ENCODE measurements at regions not wholly inside any gene's neighbourhood (a gene's known extent, or its start where the extent isn't known, plus 50 kb on each side); places are given as distances from the start of the nearest gene placed in this dataset.
"Not testable (repeated sequence)": the region's sequence is repeated elsewhere in the genome, so short reads cannot be mapped to it uniquely, and the experiment has no call there.

DNA sequence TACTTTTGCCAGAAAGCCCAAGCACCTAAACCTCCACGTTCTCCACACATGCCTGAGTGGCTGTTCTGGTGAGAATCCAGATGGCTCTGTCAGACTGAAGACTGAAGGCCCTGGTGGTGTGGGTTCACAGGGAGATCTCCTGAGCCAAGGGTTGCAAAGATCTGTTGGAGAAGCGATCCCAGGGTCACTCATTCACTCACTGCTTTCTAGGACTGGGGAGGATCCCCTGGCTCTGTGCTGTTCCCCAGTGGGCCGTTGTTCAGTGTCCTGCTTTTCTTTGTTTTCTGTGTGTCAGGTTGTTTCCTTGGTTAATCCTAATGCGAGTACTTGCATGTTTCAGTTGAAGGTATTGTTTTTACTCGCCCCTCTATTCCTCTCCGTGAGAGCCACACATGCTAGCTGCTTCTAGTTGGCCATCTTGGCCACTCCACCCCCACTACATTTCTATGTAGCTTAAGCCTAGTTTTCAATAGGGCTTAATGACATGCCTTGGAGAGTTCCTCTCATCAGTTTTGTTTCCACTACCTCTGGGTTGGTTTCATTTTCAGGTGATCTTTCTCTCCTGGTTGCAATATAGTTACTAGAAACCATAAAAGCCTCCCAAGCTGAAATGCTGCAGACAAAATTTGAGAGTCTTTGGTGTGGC is 144.5 kb upstream of the SLC38A2 start:
- no peak for DNase-seq

DNA sequence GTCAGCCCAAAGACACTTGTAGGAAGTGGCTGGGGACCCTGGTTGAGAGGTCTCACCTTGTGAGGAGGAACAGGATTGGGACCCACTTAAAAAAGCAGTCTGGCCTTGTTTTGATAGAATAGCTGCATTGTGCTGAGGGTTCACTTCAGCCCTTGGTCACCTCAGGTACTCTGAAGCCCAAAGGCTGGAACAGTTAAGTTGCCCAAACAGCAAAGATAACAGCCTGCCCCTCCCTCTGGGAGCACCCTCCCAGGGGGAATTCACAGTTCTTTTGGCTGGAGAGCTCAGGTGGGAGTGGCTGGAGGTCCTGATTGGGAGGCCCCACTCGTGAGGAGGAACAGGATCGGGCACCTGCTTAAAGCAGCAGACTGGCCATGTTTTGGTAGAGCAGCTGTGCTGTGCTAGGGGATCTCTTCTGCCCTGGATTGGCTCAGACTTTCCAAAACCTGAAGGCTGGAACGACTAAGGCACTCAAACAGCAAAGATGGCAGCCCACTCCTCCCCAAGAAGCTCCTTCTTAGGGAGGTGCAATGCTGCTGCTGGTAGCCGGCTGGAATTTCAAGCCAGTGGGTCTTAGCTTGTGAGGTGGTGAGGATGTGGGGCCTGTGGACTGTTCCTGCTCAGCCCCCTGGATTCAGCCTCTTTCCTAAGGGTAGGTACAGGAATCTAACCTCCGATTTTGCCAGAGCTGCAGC is 143.8 kb upstream of the SLC38A2 start:
- no peak for DNase-seq

DNA sequence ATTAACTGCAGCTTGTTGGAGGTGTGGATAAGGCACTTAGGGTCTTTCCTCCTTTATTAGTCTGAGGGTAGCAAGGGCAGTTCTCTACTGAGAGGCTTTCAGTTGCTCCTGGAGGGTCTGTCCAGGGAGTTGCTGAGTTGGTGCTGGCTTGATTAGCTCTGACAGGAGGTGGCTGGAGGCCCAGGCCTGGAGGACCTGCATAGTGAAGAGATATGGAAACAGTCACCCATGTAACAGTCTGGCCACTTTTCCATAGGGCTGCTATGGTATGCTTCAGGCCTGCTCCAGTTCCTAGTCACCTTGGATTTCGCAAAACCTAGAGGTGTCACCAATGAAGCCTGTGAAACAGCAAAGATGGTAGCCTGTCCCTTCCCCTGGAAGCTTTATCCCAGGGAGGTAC is 143.3 kb upstream of the SLC38A2 start:
- DNase-seq, result no peak

DNA sequence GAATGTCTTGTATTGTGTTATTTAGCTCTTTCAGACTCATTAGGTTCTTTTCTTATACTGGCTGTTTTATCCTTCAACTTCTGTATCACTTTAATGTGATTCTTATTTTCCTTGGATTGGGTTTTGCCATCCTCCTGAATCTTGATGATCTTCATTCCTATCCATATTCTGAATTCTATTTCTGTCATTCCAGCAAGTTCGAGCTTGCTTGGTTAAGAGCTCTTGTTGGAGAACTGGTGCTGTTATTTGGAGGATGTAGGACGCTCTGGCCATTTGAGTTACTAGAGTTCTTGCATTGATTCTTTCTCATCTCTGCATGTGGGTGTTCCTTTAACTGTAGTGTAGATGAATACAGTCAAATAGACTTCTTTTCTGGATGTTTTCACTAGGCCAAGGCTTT is 142.3 kb upstream of the SLC38A2 start:
- DNase-seq, result no peak

DNA sequence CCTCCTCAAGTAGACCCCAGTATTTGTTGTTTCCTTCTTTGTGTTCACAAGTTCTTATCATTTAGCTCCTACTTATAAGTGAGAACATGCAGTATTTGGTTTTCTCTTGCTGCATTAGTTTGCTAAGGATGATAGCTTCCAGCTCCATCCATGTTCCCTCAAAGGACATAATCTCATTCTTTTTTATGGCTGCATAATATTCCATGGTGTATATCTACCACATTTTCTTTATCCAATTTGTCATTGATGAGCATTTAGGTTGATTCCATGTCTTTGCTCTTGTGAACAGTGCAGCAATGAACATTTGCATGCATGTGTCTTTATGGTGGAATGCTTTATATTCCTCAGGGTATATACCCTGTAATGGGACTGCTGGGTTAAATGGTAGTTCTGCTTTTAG is 137.7 kb upstream of the SLC38A2 start:
- not testable (repeated sequence) for DNase-seq

DNA sequence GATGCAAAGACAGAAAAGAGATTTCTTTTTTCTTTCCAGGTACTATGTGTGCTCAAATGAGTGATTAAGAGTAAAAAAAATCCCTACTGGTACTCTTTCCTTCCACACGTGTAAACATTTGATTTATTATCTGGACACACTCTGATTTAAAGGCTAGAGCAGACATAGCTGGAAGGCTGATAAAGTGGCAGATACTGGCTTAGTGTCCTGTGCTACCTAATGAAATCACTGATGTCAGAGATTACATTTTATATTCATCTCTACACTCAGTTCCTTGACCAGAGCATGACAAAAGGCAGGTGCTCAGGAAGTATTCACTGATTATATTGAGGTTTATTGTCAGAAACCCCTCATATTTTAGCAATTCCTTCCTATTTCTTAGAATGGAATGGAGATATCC is 136.6 kb upstream of the SLC38A2 start:
- no peak for DNase-seq

DNA sequence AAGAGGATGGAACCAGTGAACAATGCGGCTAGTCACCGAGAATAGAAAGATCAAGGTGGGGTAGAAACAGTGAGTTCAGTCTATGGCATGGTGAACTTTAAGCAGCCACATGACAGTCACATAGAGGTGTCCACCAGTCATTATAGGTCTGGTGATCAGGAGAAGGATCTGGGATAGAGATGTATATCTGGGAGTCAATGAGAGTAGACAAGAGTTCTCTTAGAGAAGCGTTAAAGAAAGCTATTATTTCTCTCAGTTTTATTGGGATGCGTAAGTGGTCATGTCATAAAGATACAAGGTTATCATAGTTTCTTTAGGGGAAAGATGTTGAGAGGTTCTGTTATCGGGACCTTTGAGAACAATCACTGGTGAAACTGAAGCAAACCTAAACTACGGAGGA is 136.1 kb upstream of the SLC38A2 start:
- no peak for DNase-seq

DNA sequence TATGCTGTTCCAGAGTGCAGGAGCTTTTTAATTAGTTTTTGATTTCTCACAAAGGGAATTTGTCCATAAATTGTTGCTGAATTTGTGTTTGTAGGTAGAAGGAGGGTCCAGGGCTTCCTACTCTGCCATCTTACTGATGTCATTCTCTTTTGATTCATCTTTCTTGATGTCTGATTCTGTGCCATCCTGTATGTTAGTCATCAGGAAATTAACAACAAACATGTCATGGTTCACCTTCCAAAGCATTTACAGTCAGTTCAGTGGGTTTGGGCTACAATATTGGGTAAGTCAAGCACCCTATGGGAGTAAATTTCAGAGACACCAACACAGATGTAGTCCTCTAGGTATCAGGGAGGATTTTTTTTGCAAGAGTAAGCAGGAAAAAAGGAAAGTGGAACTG is 135.2 kb upstream of the SLC38A2 start:
- no peak for DNase-seq

DNA sequence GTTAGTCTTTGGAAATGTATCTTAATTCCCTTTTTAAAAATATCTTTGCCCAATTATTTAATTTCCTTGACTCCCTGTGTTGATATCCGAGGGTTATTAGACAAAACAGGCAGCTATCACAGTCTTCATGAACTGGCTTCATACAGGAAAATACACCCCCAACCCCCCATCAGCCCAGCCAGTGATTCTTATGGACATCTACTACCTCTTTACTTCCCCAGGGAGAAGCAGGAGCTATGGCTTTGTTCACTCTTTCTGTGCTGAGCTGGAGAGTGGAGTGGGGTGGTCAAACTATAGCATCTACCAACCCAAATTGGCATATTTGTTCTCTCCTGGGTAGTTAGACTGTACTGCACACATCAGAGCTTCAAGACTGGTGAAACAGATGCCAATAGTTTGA is 134.4 kb upstream of the SLC38A2 start:
- DNase-seq, result no peak

DNA sequence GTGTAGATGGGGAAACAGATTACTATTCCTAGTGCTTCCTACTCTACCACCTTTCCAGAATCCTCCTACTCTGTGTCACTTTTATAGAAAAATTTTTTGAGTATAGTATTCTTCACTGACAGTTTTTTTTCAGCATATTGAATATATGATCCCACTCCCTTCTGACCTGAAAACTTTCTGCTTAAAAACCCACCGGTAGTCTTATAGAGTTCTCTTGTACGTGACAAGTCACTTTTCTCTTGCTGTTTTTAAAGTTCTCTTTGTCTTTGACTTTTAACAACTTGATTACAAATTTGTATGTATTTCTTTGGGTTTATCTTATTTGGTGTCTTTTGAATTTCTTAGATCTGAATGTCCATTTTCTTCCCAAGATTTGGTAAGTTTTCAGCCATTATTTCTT is 133.6 kb upstream of the SLC38A2 start:
- DNase-seq, result no peak

DNA sequence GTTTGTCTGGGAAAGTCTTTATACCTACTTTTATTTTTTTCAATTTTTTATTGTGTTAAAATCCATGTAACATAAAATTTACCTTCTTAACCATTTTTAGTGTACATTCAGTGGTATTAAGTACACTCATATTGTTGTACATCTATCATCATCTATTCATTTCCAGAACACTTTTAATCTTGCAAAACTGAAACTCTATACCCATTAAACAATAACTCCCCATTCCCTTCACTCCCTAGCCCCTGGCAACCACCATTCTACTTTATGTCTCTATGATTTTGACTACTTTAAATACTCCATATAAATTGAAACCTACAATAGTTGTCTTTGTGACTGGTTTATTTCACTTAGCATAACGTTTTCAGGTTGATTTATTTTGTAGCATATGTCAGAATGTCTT is 131.9 kb upstream of the SLC38A2 start:
- no peak for DNase-seq

DNA sequence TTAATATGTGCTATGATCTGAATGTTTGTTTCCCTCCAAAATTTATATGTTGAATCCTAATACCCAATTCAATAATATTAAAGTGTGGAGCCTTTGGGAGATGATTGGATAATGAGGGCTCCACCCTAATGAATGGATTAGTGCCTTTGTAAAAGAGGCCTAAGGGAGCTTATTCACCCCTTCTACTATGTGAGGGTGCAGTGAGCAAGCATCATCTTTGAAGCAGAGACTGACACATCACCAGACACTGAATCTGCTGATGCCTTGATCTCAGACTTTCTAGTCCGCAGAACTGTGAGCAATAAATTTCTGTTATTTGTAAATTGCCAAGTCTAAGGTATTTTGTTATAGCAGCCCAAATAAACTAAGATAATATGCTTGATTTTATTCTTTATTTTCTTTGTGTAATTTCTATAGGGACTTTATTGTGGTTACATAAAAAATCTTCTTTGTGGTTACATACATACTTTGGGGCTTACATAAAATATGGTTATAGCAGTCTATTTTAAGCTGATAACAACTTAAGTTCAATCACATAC is 131.1 kb upstream of the SLC38A2 start:
- DNase-seq, result no peak

DNA sequence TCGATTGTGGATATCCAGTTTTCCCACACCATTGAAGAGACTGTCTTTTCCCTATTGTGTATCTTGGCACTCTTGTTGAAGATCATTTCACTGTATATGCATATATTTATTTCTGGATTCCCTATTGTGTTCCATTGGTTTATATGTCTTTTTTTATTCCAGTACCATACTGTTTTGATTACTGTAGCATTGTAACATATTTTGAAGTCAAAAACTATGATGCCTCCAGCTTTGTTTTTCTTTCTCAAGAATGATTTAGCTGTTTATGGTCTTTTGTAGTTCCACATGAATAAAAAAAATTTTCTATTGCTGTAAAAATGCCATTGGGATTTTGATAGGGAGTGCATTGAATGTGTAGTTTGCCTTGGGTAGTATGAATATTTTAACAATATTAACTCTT is 128.1 kb upstream of the SLC38A2 start:
- DNase-seq, result no peak

DNA sequence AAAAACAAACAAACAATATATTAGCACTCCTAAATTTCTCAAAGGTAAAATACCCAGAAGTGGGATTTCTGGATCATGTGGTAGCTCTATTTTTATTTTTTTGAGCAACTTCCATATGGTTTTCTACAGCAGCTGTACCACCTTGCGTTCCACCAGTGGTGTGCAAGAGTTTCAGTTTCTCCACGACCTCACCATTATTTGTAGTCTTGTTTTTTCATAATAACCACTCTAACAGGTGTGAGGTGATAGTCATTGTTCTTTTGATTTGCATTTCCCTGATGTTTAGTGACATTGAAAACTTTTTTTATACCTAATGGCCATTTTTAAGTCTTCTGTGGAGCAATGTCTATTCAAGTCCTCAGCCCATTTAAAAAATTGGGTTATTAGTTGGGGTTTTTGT is 127.3 kb upstream of the SLC38A2 start:
- no peak for DNase-seq

DNA sequence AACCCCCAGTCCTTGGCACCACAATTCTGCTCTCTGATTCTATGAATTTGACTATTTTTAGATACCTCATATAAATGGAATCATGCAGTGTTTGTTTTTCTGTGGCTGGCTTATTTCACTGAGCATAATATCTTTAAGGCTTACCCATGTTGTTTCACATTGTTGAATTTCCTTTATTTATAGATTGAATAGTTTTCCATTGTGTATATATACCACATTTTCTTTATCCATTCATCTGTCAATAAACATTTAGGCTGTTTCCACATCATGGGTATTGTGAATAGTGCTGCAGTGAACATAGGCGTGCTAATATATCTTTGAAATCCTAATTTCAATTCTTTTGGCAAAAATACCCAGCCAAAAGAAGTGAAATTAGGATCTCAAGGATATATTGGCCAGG is 126.7 kb upstream of the SLC38A2 start:
- no peak for DNase-seq

DNA sequence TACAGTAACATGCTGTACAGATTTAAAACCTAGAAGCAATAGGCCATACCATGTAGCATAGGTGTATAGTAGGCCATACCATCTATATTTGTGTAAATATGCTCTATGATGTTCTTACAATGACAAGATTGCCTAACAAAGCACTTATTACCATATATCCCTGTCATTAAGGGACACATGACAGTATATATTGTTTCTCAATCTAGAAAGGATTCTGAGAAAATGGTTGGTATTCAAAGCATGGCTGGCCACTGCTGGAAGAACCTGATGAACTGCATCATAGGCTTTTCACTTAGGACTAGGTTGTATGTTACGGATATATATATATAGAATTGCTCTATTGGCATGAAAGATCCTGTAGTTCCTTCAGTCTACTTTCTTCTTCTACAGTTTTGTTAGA is 125.2 kb upstream of the SLC38A2 start:
- DNase-seq, result no peak

DNA sequence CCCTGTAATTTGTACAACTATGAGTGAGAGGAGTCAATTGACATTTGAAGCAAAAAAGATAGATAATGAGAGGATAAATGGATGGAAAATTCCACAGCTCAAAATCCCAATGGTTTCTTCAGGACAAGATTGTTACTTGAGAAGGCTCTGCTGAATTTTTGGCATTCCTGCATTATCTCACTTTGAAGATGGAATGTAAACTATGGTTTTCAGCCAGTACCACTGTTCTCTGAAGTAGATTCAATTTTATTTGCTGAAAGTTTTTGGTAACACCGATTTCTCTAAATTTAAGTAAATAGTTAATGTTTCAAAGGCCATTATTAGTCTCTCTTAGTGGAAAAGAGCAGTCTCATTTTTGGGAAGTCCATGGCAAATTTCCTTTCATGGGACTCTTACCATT is 121.9 kb upstream of the SLC38A2 start:
- no peak for DNase-seq

DNA sequence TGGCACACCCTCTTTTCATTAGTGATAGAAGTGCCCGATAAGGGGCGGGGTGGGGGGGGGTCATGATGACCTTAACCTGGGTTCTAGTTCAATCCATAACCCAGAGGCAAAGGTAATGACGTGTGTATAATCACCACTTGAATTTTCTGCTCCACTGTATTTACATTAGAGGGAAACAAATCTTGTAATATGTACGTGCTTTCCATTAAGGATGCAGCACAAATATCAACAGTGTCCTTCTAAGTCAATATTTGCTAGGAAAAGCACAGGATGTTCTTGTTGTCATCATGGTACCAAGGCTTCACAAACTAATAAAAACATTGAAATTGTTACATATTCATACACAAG is 121.2 kb upstream of the SLC38A2 start:
- no peak for DNase-seq

DNA sequence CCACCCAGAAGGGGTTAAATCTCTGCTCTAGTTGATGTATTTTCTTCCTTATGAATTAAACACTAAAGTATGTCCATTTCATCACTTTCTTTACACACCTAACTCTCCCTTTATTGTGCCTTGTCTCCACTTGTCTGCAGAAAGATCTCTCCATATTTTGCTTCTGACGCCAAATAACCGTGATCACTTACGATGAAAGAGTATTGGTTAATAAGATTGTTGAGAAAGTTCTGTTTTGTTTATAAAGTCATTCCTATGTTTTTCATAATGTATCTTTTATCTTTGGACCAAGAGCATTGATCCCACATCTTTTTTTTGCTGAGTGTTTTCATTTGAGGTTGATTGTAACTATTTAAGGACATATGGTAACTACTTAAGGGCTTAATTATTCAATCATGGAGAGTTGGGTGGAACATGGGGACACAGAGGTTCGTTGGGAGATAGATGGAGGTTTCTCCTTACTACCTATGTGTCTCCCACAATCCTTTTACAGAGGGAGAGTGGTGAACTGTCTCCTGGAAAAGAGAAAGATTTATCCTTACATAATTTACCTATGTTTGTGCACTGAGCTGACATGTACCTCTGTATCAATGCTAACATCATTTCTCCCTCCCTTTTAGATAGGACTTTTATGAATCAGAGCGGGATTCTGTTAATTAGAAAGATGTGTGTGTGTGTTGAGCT is 120.7 kb upstream of the SLC38A2 start:
- DNase-seq, result no peak

DNA sequence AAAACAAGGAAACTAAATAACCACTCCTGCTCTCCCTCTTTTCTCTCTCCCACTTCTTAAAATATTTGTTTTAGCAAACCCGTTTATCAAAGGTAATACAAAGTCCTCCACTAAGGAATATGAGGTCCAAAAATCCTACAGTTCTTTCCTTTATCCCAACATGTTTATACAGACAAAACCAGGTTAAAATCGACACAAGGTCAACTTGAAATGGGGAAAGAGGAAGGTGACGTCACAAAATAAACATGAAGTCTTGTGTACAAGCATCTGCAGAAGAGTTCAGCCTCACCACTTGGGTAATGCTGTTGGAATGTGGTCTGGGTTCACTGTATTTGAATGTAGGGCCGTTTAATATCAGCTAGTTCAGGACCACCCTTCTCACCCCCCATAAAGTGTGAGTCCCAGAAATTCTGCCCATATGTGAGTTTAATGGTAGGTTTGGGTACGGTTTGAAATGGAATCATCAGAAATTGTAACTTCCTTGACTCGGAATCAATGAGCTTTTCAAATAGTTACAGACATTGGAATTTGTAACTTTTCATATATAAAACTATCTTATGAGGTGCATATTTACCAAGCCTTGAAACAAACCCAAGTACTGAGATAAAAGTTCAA is 120.0 kb upstream of the SLC38A2 start:
- no peak for DNase-seq

DNA sequence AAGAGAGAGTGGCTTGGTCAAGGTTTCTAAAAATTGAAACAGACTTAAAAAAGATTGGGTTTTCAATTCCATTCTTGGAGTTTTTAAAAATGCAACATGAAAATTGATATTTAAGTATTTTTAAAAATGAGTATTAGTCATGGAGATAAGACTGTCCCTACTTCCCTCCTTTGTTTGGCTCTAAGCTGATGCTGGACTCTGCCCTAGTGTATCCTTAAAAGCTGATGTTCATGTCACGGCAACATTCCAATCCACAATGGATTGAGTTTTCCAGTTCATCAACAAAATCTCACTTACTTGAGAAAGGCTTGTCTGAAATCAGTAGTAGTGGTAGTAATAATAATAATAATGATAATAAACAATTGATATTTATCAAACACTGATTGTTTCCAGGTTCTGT is 119.0 kb upstream of the SLC38A2 start:
- no peak for DNase-seq

DNA sequence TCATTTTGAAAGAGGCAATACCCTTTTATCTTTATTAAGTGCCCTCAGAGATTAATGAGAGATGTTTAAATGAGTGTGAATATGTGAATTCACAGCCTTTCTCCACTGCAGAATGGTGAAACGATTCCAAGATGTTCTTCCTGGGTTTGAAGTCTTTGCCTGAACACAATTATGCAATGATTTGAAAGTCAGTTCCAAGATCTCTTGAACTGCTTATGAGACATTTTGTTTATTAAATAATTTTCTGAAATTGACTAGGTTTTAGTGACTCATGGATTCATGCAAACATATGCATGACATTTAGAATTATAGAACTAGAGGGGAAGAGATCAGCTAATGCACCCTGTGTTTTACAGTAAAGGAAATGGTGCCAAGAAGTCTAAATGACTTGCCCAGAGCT is 118.1 kb upstream of the SLC38A2 start:
- no peak for DNase-seq

DNA sequence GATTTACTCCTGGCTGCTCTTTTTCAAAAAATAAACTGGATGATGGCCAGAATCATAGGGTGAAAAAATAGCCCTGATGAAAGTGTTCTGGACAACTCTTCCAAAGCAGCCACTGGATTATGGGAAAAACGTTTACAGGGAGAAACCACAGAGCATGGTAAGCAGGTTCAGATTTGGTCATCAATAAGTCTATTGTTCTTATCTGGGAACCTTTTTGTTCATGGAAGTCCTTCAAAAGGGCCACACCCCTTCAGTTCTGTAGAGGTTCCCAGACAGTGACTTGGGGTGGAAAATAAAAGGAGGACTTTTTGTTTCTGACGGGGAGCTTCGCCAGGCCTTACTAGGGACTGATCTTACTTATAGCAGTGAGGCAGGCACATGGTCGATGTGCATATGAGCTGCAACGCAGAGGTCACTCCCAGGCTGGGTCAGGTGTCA is 117.4 kb upstream of the SLC38A2 start:
- no peak for DNase-seq

DNA sequence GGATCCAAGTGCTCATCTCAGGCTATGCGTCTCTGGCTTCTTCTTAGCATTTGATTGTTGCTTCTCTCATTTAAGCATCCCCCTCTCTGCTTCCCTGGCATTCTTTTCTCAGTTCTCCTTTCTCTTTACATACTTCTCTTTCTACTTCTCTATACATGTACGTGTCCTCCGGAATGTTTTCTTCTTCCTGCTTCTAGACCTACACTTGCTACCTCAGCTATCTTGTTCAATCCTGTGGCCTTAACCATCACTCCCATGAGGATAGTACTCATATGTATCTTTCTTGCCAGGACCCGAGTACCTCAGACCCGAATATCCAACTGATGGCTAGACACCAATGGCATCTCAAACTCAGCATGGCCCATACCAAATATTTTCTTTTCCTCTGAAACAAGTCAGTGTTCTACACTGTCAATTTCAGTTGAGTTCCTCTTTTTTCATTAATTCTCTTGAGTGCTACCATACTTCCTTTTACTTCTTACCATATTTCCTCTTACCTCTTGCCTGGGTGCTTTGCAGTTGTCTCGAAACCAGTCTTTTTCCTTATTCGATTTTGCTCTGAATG is 115.1 kb upstream of the SLC38A2 start:
- DNase-seq, result no peak
